H1 (cell line): ENCODE measurements at regions not wholly inside any gene's neighbourhood (a gene's known extent, or its start where the extent isn't known, plus 50 kb on each side); places are given as distances from the start of the nearest gene placed in this dataset.

Source experiments
- CTCF ChIA-PET: fragments of 300-600 bp; sonication (Branson Sonifier 250); formaldehyde crosslinking; loops from one replicate; lab custom pipeline; 2021; ENCODE audit not compliant: partially characterized antibody; lab: Charles Lee
- POLR2A ChIA-PET: fragments of 300-600 bp; sonication (Branson Sonifier 250); formaldehyde crosslinking; loops from one replicate; lab custom pipeline; 2021; ENCODE audit warnings: inconsistent platforms; ENCODE audit not compliant: partially characterized antibody; lab: Charles Lee
- DNase-seq, 2 experiments: peaks; one replicate each; pipeline versions ENCODE4 v3.0.0 to v3.0.0-alpha.2; 2010 to 2022; ENCODE audit warnings: low spot score in 2 of 2, low read depth in 1 of 2, mixed read lengths in 1 of 2
- FAIRE-seq: peaks from 2 replicates; lab custom pipeline; 2011; peaks lifted over from hg19 to GRCh38; lab: Jason Lieb, UNC
- H2AFZ ChIP-seq: 2 replicates; pipeline ENCODE4 v1.8.1; 2012; ENCODE audit warnings: low read length, inconsistent platforms
- H2AK5ac ChIP-seq: 2 replicates; pipeline ENCODE4 v1.6.1; 2013; ENCODE audit warnings: low read depth, low read length
- H2BK120ac ChIP-seq: replicated peaks from 2 replicates; pipeline ENCODE3; 2013; ENCODE audit warnings: low read depth, low read length, inconsistent platforms
- H2BK12ac ChIP-seq: 2 replicates; pipeline ENCODE4 v1.6.1; 2013; ENCODE audit warnings: low read depth, low read length
- H2BK15ac ChIP-seq: 2 replicates; pipeline ENCODE4 v1.6.1; 2013; ENCODE audit warnings: low read length
- H2BK20ac ChIP-seq: 2 replicates; pipeline ENCODE4 v1.6.1; 2013; ENCODE audit warnings: low read length
- H2BK5ac ChIP-seq: 2 replicates; pipeline ENCODE4 v1.6.1; 2013; ENCODE audit warnings: low read depth, low read length
- H3K14ac ChIP-seq: 2 replicates; pipeline ENCODE4 v1.6.1; 2013; ENCODE audit warnings: inconsistent platforms; ENCODE audit not compliant: insufficient read length
- H3K18ac ChIP-seq: 2 replicates; pipeline ENCODE4 v1.6.1; 2013; ENCODE audit warnings: low read length; ENCODE audit errors: extremely low read depth
- H3K23ac ChIP-seq: 2 replicates; pipeline ENCODE4 v1.6.1; 2013; ENCODE audit warnings: inconsistent platforms; ENCODE audit not compliant: insufficient read length
- H3K23me2 ChIP-seq: 2 replicates; pipeline ENCODE4 v1.6.1; 2013; ENCODE audit warnings: low read depth, low read length
- H3K27ac ChIP-seq: 2 replicates; pipeline ENCODE4 v1.6.1; 2011; ENCODE audit warnings: low read depth, low read length, inconsistent platforms
- H3K27me3 ChIP-seq, 4 experiments: replicated peaks in 1 of 4; 1 replicate in 1 of 4; 2 replicates in 3 of 4; pipeline versions ENCODE4 v1.6.1 to v1.8.1; 2011 to 2013; ENCODE audit warnings: low read length in 3 of 4, mild to moderate bottlenecking in 3 of 4, inconsistent platforms in 2 of 4, mixed read lengths in 2 of 4, moderate library complexity in 1 of 4; ENCODE audit not compliant: control insufficient read depth in 3 of 4, insufficient read depth in 3 of 4; ENCODE audit errors: extremely low read depth in 1 of 4
- H3K36me3 ChIP-seq, 4 experiments: 2 replicates each; pipeline versions ENCODE4 v1.6.1 to v1.8.1; 2011 to 2013; ENCODE audit warnings: mild to moderate bottlenecking in 4 of 4, low read length in 3 of 4, moderate library complexity in 2 of 4, control low read depth in 1 of 4, inconsistent platforms in 1 of 4; ENCODE audit not compliant: insufficient read depth in 4 of 4, control insufficient read depth in 2 of 4
- H3K4ac ChIP-seq: replicated peaks from 2 replicates; pipeline ENCODE3; 2013; ENCODE audit warnings: low read length, low read depth, mixed read lengths, inconsistent platforms; ENCODE audit not compliant: insufficient read length
- H3K4me1 ChIP-seq, 4 experiments: replicated peaks in 1 of 4; 1 replicate in 1 of 4; 2 replicates in 3 of 4; pipeline versions ENCODE4 v1.6.1 to v1.8.1; 2011 to 2013; ENCODE audit warnings: low read length in 3 of 4, inconsistent platforms in 2 of 4, mixed read lengths in 1 of 4; ENCODE audit not compliant: insufficient read depth in 4 of 4, control insufficient read depth in 3 of 4
- H3K4me2 ChIP-seq, 2 experiments: 2 replicates each; pipeline versions ENCODE4 v1.6.1 to v1.8.1; 2011 to 2013; ENCODE audit warnings: low read depth in 2 of 2, low read length in 2 of 2, control low read depth in 1 of 2, inconsistent platforms in 1 of 2, mild to moderate bottlenecking in 1 of 2; ENCODE audit not compliant: insufficient read depth in 1 of 2
- H3K4me3 ChIP-seq, 4 experiments: fragments of 200-600, 300-600 bp in 1 of 4; sonication (generic), shearing (Covaris generic), sonication (Bioruptor Twin) in 1 of 4; 2 replicates each; pipeline versions ENCODE4 v1.5.1 to v1.8.1; 2011 to 2016; ENCODE audit warnings: low read length in 4 of 4, low read depth in 3 of 4, control low read depth in 2 of 4, inconsistent platforms in 2 of 4, mild to moderate bottlenecking in 2 of 4, mixed read lengths in 1 of 4, moderate library complexity in 1 of 4; ENCODE audit not compliant: insufficient read depth in 2 of 4; ENCODE audit errors: extremely low read depth in 1 of 4
- H3K56ac ChIP-seq: replicated peaks from 2 replicates; pipeline ENCODE3; 2013; ENCODE audit warnings: low read depth, mild to moderate bottlenecking, mixed read lengths, low read length, inconsistent platforms; ENCODE audit not compliant: insufficient read length
- H3K79me1 ChIP-seq: 2 replicates; pipeline ENCODE4 v1.6.1; 2013; ENCODE audit warnings: low read depth, low read length, control low read depth
- H3K79me2 ChIP-seq, 2 experiments: 2 replicates each; pipeline versions ENCODE4 v1.6.1 to v1.8.1; 2012 to 2013; ENCODE audit warnings: low read length in 2 of 2, mild to moderate bottlenecking in 2 of 2, inconsistent platforms in 1 of 2; ENCODE audit not compliant: insufficient read depth in 2 of 2, control insufficient read depth in 1 of 2
- H3K9ac ChIP-seq, 4 experiments: replicated peaks in 1 of 4; 1 replicate in 1 of 4; 2 replicates in 3 of 4; pipeline versions ENCODE4 v1.6.1 to v1.8.1; 2011 to 2013; ENCODE audit warnings: low read depth in 3 of 4, low read length in 3 of 4, control low read depth in 2 of 4, mild to moderate bottlenecking in 2 of 4, moderate library complexity in 2 of 4, inconsistent platforms in 1 of 4; ENCODE audit errors: extremely low read depth in 1 of 4
- H3K9me3 ChIP-seq, 2 experiments: 2 replicates each; pipeline versions ENCODE4 v1.6.1 to v1.8.1; 2012 to 2013; ENCODE audit warnings: mild to moderate bottlenecking in 2 of 2, moderate library complexity in 2 of 2, control low read depth in 1 of 2, inconsistent platforms in 1 of 2, low read depth in 1 of 2, low read length in 1 of 2, mixed read lengths in 1 of 2; ENCODE audit not compliant: insufficient read depth in 2 of 2
- H4K20me1 ChIP-seq, 2 experiments: replicated peaks in 1 of 2; 2 replicates each; pipeline versions ENCODE3 to v1.8.1; 2011 to 2013; ENCODE audit warnings: inconsistent platforms in 2 of 2, low read length in 2 of 2, mild to moderate bottlenecking in 1 of 2; ENCODE audit not compliant: insufficient read depth in 2 of 2, control insufficient read depth in 1 of 2
- H4K5ac ChIP-seq: 2 replicates; pipeline ENCODE4 v1.6.1; 2013; ENCODE audit warnings: low read length, low read depth, mixed read lengths, inconsistent platforms; ENCODE audit not compliant: insufficient read length
- H4K8ac ChIP-seq: 2 replicates; pipeline ENCODE4 v1.8.0; 2013; ENCODE audit warnings: mild to moderate bottlenecking, moderate library complexity, low read length, inconsistent platforms; ENCODE audit not compliant: insufficient read depth; ENCODE audit errors: extremely low read depth
- H4K91ac ChIP-seq: replicated peaks from 2 replicates; pipeline ENCODE3; 2013; ENCODE audit warnings: low read length, mixed read lengths, inconsistent platforms; ENCODE audit not compliant: insufficient read length
- ASH2L ChIP-seq: fragments of 200-600, 300-600 bp; sonication (generic); IDR thresholded peaks from one replicate; pipeline ENCODE4 v1.7.1; 2017; ENCODE audit warnings: low read length
- RAD21 ChIP-seq, 2 experiments: IDR thresholded peaks in 1 of 2; conservative IDR thresholded peaks in 1 of 2; 2 replicates each; pipeline ENCODE4 v1.6.1; 2011; ENCODE audit warnings: low read depth in 2 of 2, low read length in 2 of 2, improper control_type of control experiment in 1 of 2, inconsistent platforms in 1 of 2, mild to moderate bottlenecking in 1 of 2, moderate library complexity in 1 of 2
- WGBS, 2 experiments: shearing (Covaris generic) in 1 of 2; methylation state at CpG; one replicate each; pipeline versions ENCODE4 v1.1.6 to v1.1.7; 2013 to 2015; ENCODE audit warnings: low lambda C conversion rate in 2 of 2, mixed read lengths in 2 of 2, inconsistent platforms in 1 of 2, low coverage in 1 of 2, missing lambda C conversion rate in 1 of 2; ENCODE audit not compliant: insufficient replicate concordance in 2 of 2, insufficient coverage in 1 of 2, insufficient read length in 1 of 2; ENCODE audit errors: extremely low coverage in 1 of 2, missing lambda C conversion rate in 1 of 2; 5-methylcytosine and 5-hydroxymethylcytosine counted together

- Histone ChIP-seq H3K27ac (no peak overlapping the region), H4K91ac (no peak overlapping the region), H3K23ac (no peak overlapping the region), H4K8ac (no peak overlapping the region), H3K4ac (no peak overlapping the region), H2BK12ac (no peak overlapping the region), H3K9ac (no peak overlapping the region), H2AK5ac (no peak overlapping the region), H3K4me1 (no peaks in the 10 kb centered on the region), H3K14ac (no peak overlapping the region), H3K27me3 (no peaks in the 10 kb centered on the region), H4K5ac (no peak overlapping the region), H3K56ac (no peak overlapping the region), H3K18ac (no peak overlapping the region), H4K20me1 (no peaks in the 10 kb centered on the region), H2BK20ac (no peak overlapping the region), H2AFZ (no peak overlapping the region), H3K23me2 (no peaks in the 10 kb centered on the region), H3K79me2 (no peaks in the 10 kb centered on the region), H2BK15ac (no peak overlapping the region), H3K9me3 (no peaks in the 10 kb centered on the region), H3K79me1 (no peaks in the 10 kb centered on the region), H3K4me3 (no peak overlapping the region), H2BK5ac (no peak overlapping the region), H3K36me3 (no peaks in the 10 kb centered on the region), H3K4me2 (no peak overlapping the region), H2BK120ac (no peak overlapping the region)
- POLR2A ChIA-PET, result no interaction called here
- FAIRE-seq, result no peak
- CTCF ChIA-PET, result interaction anchor here (0.8 to 1.1 kb wide), 2 partner anchors 11 to 1063 kb away, joined by 3 read pairs; no protein-coding TSS in a partner anchor
- peak; percentile 25 to 37; a peak in 2 of 4 replicates for TF ChIP-seq RAD21 (IDR thresholded peaks at IDR 0.05 in 1 of 2, conservative IDR thresholded peaks at IDR 0.05 in 1 of 2; ENCODE audit: low read depth in 2 of 2, low read length in 2 of 2)
- TF ChIP-seq ASH2L, result no peak
- DNase-seq, result no peak
- WGBS, 2 experiments, result 95% methylated on average over 4 of the region's 4 CpGs; no CpG with 5 or more reads in 1 of the 2 experiments
Measured at GRCh38 chr9:25261445-25261844, 416.8 kb downstream of the TUSC1 start.
